HepG2 (cell line): ENCODE measurements at regions not wholly inside any gene's neighbourhood (a gene's known extent, or its start where the extent isn't known, plus 50 kb on each side); places are given as distances from the start of the nearest gene placed in this dataset.

Experiments
- ATAC-seq: fragments of 200-7000 bp; cut with Tn5 transposase; 3 replicates; pipeline ENCODE4 v1.9.1; 2020; ENCODE audit warnings: mild to moderate bottlenecking, moderate library complexity
- BruUV-seq: library from RNA; stranded (reverse); fragments of 400-500 nt; replicated peaks from 2 replicates; lab custom pipeline; 2021; lab: Mats Ljungman, UMichigan
- CTCF ChIA-PET: fragments of 300-600 bp; formaldehyde crosslinking; extraction: SDS; loops from one replicate; lab custom pipeline; 2021; ENCODE audit warnings: low total read pairs, inconsistent platforms, low intra/inter-chr PET ratio; lab: Yijun Ruan, JAX
- POLR2A ChIA-PET: fragments of 350-600 bp; sonication (Branson Sonifier 250); formaldehyde crosslinking; loops from one replicate; lab custom pipeline; 2020; ENCODE audit warnings: antibody characterized with exemption, inconsistent platforms; lab: Yijun Ruan, JAX
- DNase-seq: peaks from one replicate; pipeline ENCODE4 v3.0.0-alpha.2; 2015; ENCODE audit warnings: low spot score
- FAIRE-seq: peaks from 3 replicates; lab custom pipeline; 2011; peaks lifted over from hg19 to GRCh38; lab: Jason Lieb, UNC
- H2AFZ ChIP-seq: one replicate; pipeline ENCODE4 v1.6.1; 2011; ENCODE audit warnings: low read length, inconsistent platforms
- H3K27ac ChIP-seq: fragments of 300-600 bp; 3 replicates; pipeline ENCODE4 v1.8.0; 2011; ENCODE audit warnings: mixed run types, mild to moderate bottlenecking, mixed read lengths, low read length, inconsistent platforms; ENCODE audit not compliant: insufficient read depth; ENCODE audit errors: extremely low read length
- H3K27me3 ChIP-seq, 2 experiments: fragments of 200-600 bp in 1 of 2; 2 replicates in 1 of 2; 3 replicates in 1 of 2; pipeline versions ENCODE4 v1.6.0 to v1.8.0; 2011; ENCODE audit warnings: low read length in 2 of 2, mild to moderate bottlenecking in 2 of 2, moderate library complexity in 2 of 2, inconsistent platforms in 1 of 2; ENCODE audit not compliant: insufficient read depth in 2 of 2, control insufficient read depth in 1 of 2
- H3K36me3 ChIP-seq, 2 experiments: fragments of 200-600 bp in 1 of 2; replicated peaks in 1 of 2; 2 replicates in 1 of 2; 3 replicates in 1 of 2; pipeline versions ENCODE4 v1.5.1 to v1.8.0; 2011; ENCODE audit warnings: low read length in 2 of 2, inconsistent platforms in 1 of 2; ENCODE audit not compliant: insufficient read depth in 2 of 2, control insufficient read depth in 1 of 2
- H3K4me1 ChIP-seq: 2 replicates; pipeline ENCODE4 v1.5.1; 2012; ENCODE audit warnings: low read length, inconsistent platforms; ENCODE audit not compliant: insufficient read depth
- H3K4me2 ChIP-seq: 2 replicates; pipeline ENCODE4 v1.6.0; 2011; ENCODE audit warnings: low read depth, low read length, inconsistent platforms
- H3K4me3 ChIP-seq, 3 experiments: fragments of 200-600 bp in 1 of 3; sonication (generic), shearing (Covaris generic) in 1 of 3; replicated peaks in 1 of 3; 2 replicates each; pipeline ENCODE4 v1.5.1; 2011 to 2016; ENCODE audit warnings: low read length in 3 of 3, inconsistent platforms in 2 of 3, low read depth in 2 of 3, mild to moderate bottlenecking in 2 of 3, control low read depth in 1 of 3, mixed read lengths in 1 of 3; ENCODE audit not compliant: insufficient read depth in 1 of 3
- H3K79me2 ChIP-seq: one replicate; pipeline ENCODE4 v1.6.1; 2011; ENCODE audit warnings: low read length, inconsistent platforms; ENCODE audit not compliant: insufficient read depth
- H3K9ac ChIP-seq: 2 replicates; pipeline ENCODE4 v1.6.0; 2011; ENCODE audit warnings: mild to moderate bottlenecking, low read depth, low read length, inconsistent platforms; ENCODE audit not compliant: insufficient read depth
- H3K9me3 ChIP-seq: 2 replicates; pipeline ENCODE4 v1.5.1; 2012; ENCODE audit warnings: mild to moderate bottlenecking, low read length
- H4K20me1 ChIP-seq: 2 replicates; pipeline ENCODE4 v1.6.0; 2011; ENCODE audit warnings: inconsistent platforms, mild to moderate bottlenecking, low read length, moderate library complexity; ENCODE audit not compliant: insufficient read depth
- AGO2 ChIP-seq: fragments of 200-400 bp; formaldehyde crosslinking; optimal IDR thresholded peaks from 2 replicates; pipeline ENCODE3; 2017; ENCODE audit warnings: mild to moderate bottlenecking, low read depth, low read length, moderate library complexity
- ATAD3A ChIP-seq: sonication (generic); formaldehyde crosslinking; IDR thresholded peaks from 2 replicates; pipeline ENCODE4 v1.4.0; 2020; ENCODE audit warnings: missing genetic modification reagents
- FOXM1 ChIP-seq: sonication (generic); formaldehyde crosslinking; IDR thresholded peaks from 2 replicates; pipeline ENCODE4 v1.5.0; 2020; ENCODE audit warnings: missing genetic modification reagents
- FOXP1 ChIP-seq, 2 experiments: fragments of 450-650 bp in 1 of 2; IDR thresholded peaks; 2 replicates each; pipeline ENCODE4 v1.6.1; 2017 to 2018; ENCODE audit warnings: antibody characterized with exemption in 1 of 2
- KDM2A ChIP-seq: sonication (generic); formaldehyde crosslinking; IDR thresholded peaks from 2 replicates; pipeline ENCODE4 v1.4.0; 2020; ENCODE audit warnings: low read depth, missing genetic modification reagents, borderline replicate concordance
- NR2C2 ChIP-seq: sonication (generic); formaldehyde crosslinking; IDR thresholded peaks from 2 replicates; pipeline ENCODE4 v1.4.0; 2020; ENCODE audit warnings: missing genetic modification reagents, mild to moderate bottlenecking, moderate library complexity, borderline replicate concordance
- NR2F1 ChIP-seq, 2 experiments: fragments of 450-650 bp in 1 of 2; formaldehyde crosslinking in 1 of 2; IDR thresholded peaks; 2 replicates each; pipeline versions ENCODE4 v1.5.0 to v1.6.1; 2016 to 2020; ENCODE audit warnings: mild to moderate bottlenecking in 1 of 2, missing compliant biosample characterization in 1 of 2, missing genetic modification reagents in 1 of 2, moderate library complexity in 1 of 2
- PCBP1 ChIP-seq: fragments of 200-400 bp; formaldehyde crosslinking; IDR thresholded peaks from 2 replicates; pipeline ENCODE4 v1.6.1; 2017; ENCODE audit warnings: mild to moderate bottlenecking, low read depth, low read length, borderline replicate concordance
- POGZ ChIP-seq: sonication (generic); formaldehyde crosslinking; IDR thresholded peaks from 2 replicates; pipeline ENCODE4 v1.4.0; 2020; ENCODE audit warnings: mild to moderate bottlenecking, missing genetic modification reagents
- TBL1XR1 ChIP-seq: fragments of 150-350 bp; IDR thresholded peaks from 2 replicates; pipeline ENCODE4 v1.6.1; 2014; ENCODE audit warnings: borderline replicate concordance, low read length; ENCODE audit not compliant: partially characterized antibody
- ZMYM2 ChIP-seq: sonication (generic); formaldehyde crosslinking; IDR thresholded peaks from 2 replicates; pipeline ENCODE4 v1.8.0; 2022; ENCODE audit warnings: mild to moderate bottlenecking, missing genetic modification reagents
- ZNF354B ChIP-seq: sonication (generic); formaldehyde crosslinking; IDR thresholded peaks from 2 replicates; pipeline ENCODE4 v1.8.0; 2022; ENCODE audit warnings: mild to moderate bottlenecking, missing genetic modification reagents
- ZNF746 ChIP-seq: sonication (generic); formaldehyde crosslinking; IDR thresholded peaks from 2 replicates; pipeline ENCODE4 v1.8.0; 2022; ENCODE audit warnings: mild to moderate bottlenecking, missing genetic modification reagents
- WGBS: methylation state at CpG from one replicate; pipeline ENCODE4 v1.1.6; 2017; ENCODE audit warnings: low lambda C conversion rate; 5-methylcytosine and 5-hydroxymethylcytosine counted together
- in situ Hi-C: cut with HindIII; loops from 2 replicates; pipeline ENCODE4 v1.10.0; 2017; ENCODE audit warnings: low pct_unique_long_range_greater_than_20kb; ENCODE audit not compliant: extremely low pct_ligation_motif_present
- intact Hi-C: fragments of 100-400 bp; cut with micrococcal nuclease; formaldehyde crosslinking; loops from one replicate; pipeline ENCODE4 v1.10.0; 2022; ENCODE audit not compliant: unreplicated experiment
- TF ChIP-seq, protein P1 (sequence below): sonication (generic); formaldehyde crosslinking; IDR thresholded peaks from 2 replicates; pipeline ENCODE4 v1.5.0; 2020; ENCODE audit warnings: mild to moderate bottlenecking, missing genetic modification reagents, borderline replicate concordance
- TF ChIP-seq, protein P2 (sequence below): fragments of 450-650 bp; IDR thresholded peaks from 2 replicates; pipeline ENCODE4 v1.6.1; 2017
- TF ChIP-seq, protein P3 (sequence below): IDR thresholded peaks from 2 replicates; pipeline ENCODE4 v1.6.1; 2016; ENCODE audit warnings: mild to moderate bottlenecking, missing biosample characterization, missing genetic modification reagents
- TF ChIP-seq, protein P4 (sequence below): sonication (generic); formaldehyde crosslinking; IDR thresholded peaks from 2 replicates; pipeline ENCODE4 v1.5.0; 2020; ENCODE audit warnings: missing genetic modification reagents

DNA sequence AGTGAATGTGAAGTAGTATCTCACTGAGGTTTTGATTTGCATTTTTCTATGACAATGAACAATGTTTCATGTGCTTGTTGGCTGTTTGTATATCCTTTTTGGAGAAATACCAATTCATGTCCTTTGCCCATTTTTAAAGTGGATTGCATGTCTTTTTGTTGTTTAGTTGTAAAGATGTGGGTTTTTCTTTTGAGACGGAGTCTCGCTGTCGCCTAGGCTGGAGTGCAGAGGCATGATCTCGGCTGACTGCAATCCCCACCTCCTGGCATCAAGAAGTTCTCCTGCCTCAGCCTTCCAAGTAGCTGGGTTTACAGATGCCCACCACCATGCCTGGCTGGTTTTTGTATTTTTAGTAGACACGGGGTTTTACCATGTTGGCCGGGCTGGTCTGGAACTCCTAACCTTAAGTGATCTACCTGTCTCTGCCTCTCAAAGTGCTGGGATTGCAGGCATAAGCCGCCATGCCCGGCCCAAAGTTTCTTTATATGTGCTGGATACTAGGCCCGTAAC, 236.7 kb downstream of the MYCN start (continued):
- TF ChIP-seq, protein P1, sequence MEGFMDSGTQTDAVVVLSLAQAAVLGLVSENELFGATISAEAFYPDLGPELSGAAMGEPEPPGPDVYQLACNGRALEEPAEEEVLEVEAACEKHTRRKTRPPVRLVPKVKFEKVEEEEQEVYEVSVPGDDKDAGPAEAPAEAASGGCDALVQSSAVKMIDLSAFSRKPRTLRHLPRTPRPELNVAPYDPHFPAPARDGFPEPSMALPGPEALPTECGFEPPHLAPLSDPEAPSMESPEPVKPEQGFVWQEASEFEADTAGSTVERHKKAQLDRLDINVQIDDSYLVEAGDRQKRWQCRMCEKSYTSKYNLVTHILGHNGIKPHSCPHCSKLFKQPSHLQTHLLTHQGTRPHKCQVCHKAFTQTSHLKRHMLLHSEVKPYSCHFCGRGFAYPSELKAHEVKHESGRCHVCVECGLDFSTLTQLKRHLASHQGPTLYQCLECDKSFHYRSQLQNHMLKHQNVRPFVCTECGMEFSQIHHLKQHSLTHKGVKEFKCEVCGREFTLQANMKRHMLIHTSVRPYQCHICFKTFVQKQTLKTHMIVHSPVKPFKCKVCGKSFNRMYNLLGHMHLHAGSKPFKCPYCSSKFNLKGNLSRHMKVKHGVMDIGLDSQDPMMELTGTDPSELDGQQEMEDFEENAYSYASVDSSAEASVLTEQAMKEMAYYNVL (CRISPR knock-in tag), result no peak
- no peak for TF ChIP-seq ZNF746 (CRISPR knock-in tag)

DNA sequence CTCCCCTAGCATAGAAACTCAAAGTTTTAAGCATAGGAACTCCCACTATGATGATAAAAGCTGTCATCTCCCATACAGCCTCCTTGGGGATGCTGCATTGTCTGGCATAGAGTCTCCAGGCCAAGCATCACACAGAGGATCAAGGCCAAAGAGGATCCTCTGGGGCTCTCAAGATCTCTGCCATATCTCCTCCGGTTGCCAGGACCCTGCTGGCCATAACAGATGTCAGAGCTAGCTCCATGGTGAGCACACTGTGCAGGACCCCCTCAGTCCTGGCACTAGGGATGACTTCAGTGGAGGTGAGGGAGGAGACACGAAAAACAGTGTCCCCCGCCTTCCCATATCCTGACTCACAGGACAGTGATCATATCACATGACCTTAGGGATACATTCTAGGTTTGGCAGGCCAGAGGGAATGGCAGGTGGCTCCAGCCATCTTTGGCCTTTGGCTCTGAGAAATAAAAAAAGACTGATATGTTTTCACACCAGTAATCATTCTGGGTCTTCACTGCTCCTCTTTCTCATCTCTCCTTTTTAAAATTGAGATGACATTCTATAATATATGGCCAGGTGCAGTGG, 235.0 kb downstream of the MYCN start:
- BruUV-seq, result no TSS peak
- H3K27ac ChIP-seq, result no peak overlapping the region
- H3K36me3 ChIP-seq, result no peaks in the 10 kb centered on the region
- ATAC-seq (no peak), FAIRE-seq (no peak), DNase-seq (no peak)
- no peak overlapping the region for H3K9ac ChIP-seq
- H3K79me2 ChIP-seq, result no peaks in the 10 kb centered on the region
- intact Hi-C loops (no loop called here), in situ Hi-C loops (no loop called here)
- ChIA-PET CTCF (no interaction called here), POLR2A (no interaction called here)
- no peaks in the 10 kb centered on the region for H4K20me1 ChIP-seq
- WGBS, result 26% methylated on average over 2 of the region's 3 CpGs
- no peak overlapping the region for H3K4me2 ChIP-seq
- H2AFZ ChIP-seq, result no peak overlapping the region
- peaks cover 0 to 9% of the 10 kb centered on the region in 2 experiments; a peak in 2 of 5 replicates for H3K27me3 ChIP-seq
- no peaks in the 10 kb centered on the region for H3K9me3 ChIP-seq
- no peak overlapping the region for H3K4me3 ChIP-seq
- H3K4me1 ChIP-seq, result no peaks in the 10 kb centered on the region
- TF ChIP-seq, protein P2, sequence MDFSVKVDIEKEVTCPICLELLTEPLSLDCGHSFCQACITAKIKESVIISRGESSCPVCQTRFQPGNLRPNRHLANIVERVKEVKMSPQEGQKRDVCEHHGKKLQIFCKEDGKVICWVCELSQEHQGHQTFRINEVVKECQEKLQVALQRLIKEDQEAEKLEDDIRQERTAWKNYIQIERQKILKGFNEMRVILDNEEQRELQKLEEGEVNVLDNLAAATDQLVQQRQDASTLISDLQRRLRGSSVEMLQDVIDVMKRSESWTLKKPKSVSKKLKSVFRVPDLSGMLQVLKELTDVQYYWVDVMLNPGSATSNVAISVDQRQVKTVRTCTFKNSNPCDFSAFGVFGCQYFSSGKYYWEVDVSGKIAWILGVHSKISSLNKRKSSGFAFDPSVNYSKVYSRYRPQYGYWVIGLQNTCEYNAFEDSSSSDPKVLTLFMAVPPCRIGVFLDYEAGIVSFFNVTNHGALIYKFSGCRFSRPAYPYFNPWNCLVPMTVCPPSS, result no peak
- TF ChIP-seq FOXM1 (CRISPR knock-in tag), result no peak
- TF ChIP-seq, protein P3, sequence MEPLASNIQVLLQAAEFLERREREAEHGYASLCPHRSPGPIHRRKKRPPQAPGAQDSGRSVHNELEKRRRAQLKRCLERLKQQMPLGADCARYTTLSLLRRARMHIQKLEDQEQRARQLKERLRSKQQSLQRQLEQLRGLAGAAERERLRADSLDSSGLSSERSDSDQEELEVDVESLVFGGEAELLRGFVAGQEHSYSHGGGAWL (CRISPR knock-in tag), result no peak
- no peak for TF ChIP-seq AGO2
- TF ChIP-seq NR2F1 (CRISPR knock-in tag; IDR thresholded peaks at IDR 0.05), result no peak
- no peak for TF ChIP-seq KDM2A (CRISPR knock-in tag)
- TF ChIP-seq, protein P4, sequence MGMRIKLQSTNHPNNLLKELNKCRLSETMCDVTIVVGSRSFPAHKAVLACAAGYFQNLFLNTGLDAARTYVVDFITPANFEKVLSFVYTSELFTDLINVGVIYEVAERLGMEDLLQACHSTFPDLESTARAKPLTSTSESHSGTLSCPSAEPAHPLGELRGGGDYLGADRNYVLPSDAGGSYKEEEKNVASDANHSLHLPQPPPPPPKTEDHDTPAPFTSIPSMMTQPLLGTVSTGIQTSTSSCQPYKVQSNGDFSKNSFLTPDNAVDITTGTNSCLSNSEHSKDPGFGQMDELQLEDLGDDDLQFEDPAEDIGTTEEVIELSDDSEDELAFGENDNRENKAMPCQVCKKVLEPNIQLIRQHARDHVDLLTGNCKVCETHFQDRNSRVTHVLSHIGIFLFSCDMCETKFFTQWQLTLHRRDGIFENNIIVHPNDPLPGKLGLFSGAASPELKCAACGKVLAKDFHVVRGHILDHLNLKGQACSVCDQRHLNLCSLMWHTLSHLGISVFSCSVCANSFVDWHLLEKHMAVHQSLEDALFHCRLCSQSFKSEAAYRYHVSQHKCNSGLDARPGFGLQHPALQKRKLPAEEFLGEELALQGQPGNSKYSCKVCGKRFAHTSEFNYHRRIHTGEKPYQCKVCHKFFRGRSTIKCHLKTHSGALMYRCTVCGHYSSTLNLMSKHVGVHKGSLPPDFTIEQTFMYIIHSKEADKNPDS (CRISPR knock-in tag), result no peak
- no peak for TF ChIP-seq ZMYM2 (CRISPR knock-in tag)
- no peak for TF ChIP-seq FOXP1 (IDR thresholded peaks at IDR 0.05)
- no peak for TF ChIP-seq FOXP1 (CRISPR knock-in tag; IDR thresholded peaks at IDR 0.05)
- TF ChIP-seq POGZ, result no peak
- no peak for TF ChIP-seq ZNF354B (CRISPR knock-in tag)
- no peak for TF ChIP-seq NR2C2 (CRISPR knock-in tag)
- no peak for TF ChIP-seq ATAD3A
- no peak for TF ChIP-seq PCBP1
- TF ChIP-seq TBL1XR1, result no peak
